Endothelial cell of umbilical vein (primary cell): ENCODE measurements at regions not wholly inside any gene's neighbourhood (a gene's known extent, or its start where the extent isn't known, plus 50 kb on each side); places are given as distances from the start of the nearest gene placed in this dataset.

Source experiments
- CTCF ChIP-seq, 2 donors: IDR thresholded peaks; 1 replicate in 1 of 2; 2 replicates in 1 of 2; pipeline ENCODE4 v1.5.1; 2011; ENCODE audit warnings: low read length in 2 of 2, mild to moderate bottlenecking in 2 of 2, moderate library complexity in 2 of 2, control low read depth in 1 of 2, inconsistent platforms in 1 of 2, low read depth in 1 of 2; ENCODE audit not compliant: insufficient read depth in 1 of 2; ENCODE audit errors: extremely low read depth in 1 of 2
- EZH2 ChIP-seq: IDR thresholded peaks from 2 replicates; pipeline ENCODE4 v1.6.1; 2012; ENCODE audit warnings: borderline replicate concordance, low read depth, mild to moderate bottlenecking, moderate library complexity, low read length, inconsistent platforms; ENCODE audit not compliant: severe bottlenecking
- MAX ChIP-seq: IDR thresholded peaks from 2 replicates; pipeline ENCODE4 v1.6.1; 2011; ENCODE audit not compliant: insufficient read depth, insufficient read length
- POLR2A ChIP-seq: IDR thresholded peaks from 2 replicates; pipeline ENCODE4 v1.6.1; 2012; ENCODE audit warnings: low read depth, mild to moderate bottlenecking, control low read depth, low read length

- TF ChIP-seq CTCF (IDR thresholded peaks at IDR 0.05; ENCODE audit: extremely low read depth in 1 of 2, insufficient read depth in 1 of 2, low read depth in 1 of 2, low read length in 2 of 2), result no peak
- no peak for TF ChIP-seq EZH2
- no peak for TF ChIP-seq MAX
- TF ChIP-seq POLR2A, result no peak
Measured at GRCh38 chr10:65769828-65770227, 1156.0 kb upstream of the LRRTM3 start.
